OCI-LY1 (cell line): ENCODE measurements at regions not wholly inside any gene's neighbourhood (a gene's known extent, or its start where the extent isn't known, plus 50 kb on each side); places are given as distances from the start of the nearest gene placed in this dataset.

Source experiments
- H2AFZ ChIP-seq: fragments of 200-600 bp; sonication (generic), shearing (Covaris generic); 2 replicates; pipeline ENCODE4 v1.6.0; 2014; ENCODE audit warnings: antibody characterized with exemption, mild to moderate bottlenecking, low read length
- H3F3A ChIP-seq: fragments of 200-600 bp; sonication (generic), shearing (Covaris generic); 2 replicates; pipeline ENCODE4 v1.6.0; 2014; ENCODE audit warnings: mild to moderate bottlenecking, antibody characterized with exemption, low read length, moderate library complexity; ENCODE audit not compliant: insufficient read depth
- H3K27ac ChIP-seq: fragments of 200-600 bp; sonication (generic); 2 replicates; pipeline ENCODE4 v1.5.1; 2014; ENCODE audit warnings: low read length, mixed run types, mild to moderate bottlenecking, low read depth; ENCODE audit not compliant: poor library complexity, severe bottlenecking
- H3K27me3 ChIP-seq: fragments of 200-600 bp; sonication (generic); 2 replicates; pipeline ENCODE4 v1.6.0; 2014; ENCODE audit warnings: antibody characterized with exemption, mild to moderate bottlenecking, low read length, moderate library complexity; ENCODE audit not compliant: insufficient read depth
- H3K36me3 ChIP-seq: fragments of 200-600 bp; sonication (generic); 2 replicates; pipeline ENCODE4 v1.6.1; 2014; ENCODE audit warnings: mild to moderate bottlenecking, antibody characterized with exemption, low read length, moderate library complexity, mixed read lengths; ENCODE audit not compliant: insufficient read depth
- H3K4me1 ChIP-seq: fragments of 200-600 bp; sonication (generic); 2 replicates; pipeline ENCODE4 v1.5.1; 2014; ENCODE audit warnings: mild to moderate bottlenecking, low read length, moderate library complexity; ENCODE audit not compliant: insufficient read depth, severe bottlenecking
- H3K4me2 ChIP-seq: fragments of 200-600 bp; sonication (generic), shearing (Covaris generic); 2 replicates; pipeline ENCODE4 v1.6.1; 2014; ENCODE audit warnings: low read length
- H3K4me3 ChIP-seq: fragments of 200-600 bp; sonication (generic); 2 replicates; pipeline ENCODE4 v1.5.1; 2014; ENCODE audit warnings: low read length, low read depth, mild to moderate bottlenecking, mixed read lengths; ENCODE audit not compliant: poor library complexity, severe bottlenecking
- H3K79me2 ChIP-seq: fragments of 200-600 bp; shearing (Covaris generic); 2 replicates; pipeline ENCODE4 v1.6.1; 2016; ENCODE audit warnings: mixed run types, low read length, mixed read lengths; ENCODE audit not compliant: insufficient read depth
- H3K9ac ChIP-seq: fragments of 200-600 bp; sonication (generic), shearing (Covaris generic); 2 replicates; pipeline ENCODE4 v1.6.1; 2014; ENCODE audit warnings: mild to moderate bottlenecking, low read length, mixed read lengths
- H3K9me2 ChIP-seq: fragments of 200-600 bp; sonication (generic), shearing (Covaris generic); 2 replicates; pipeline ENCODE4 v1.6.1; 2014; ENCODE audit warnings: low read depth, mild to moderate bottlenecking, low read length, mixed read lengths
- H3K9me3 ChIP-seq: fragments of 200-600 bp; shearing (Covaris generic); 2 replicates; pipeline ENCODE4 v1.6.1; 2014; ENCODE audit warnings: low read length, mixed read lengths
- H4K20me1 ChIP-seq: fragments of 200-600 bp; sonication (generic), shearing (Covaris generic); 2 replicates; pipeline ENCODE4 v1.6.0; 2016; ENCODE audit warnings: mild to moderate bottlenecking, low read length; ENCODE audit not compliant: insufficient read depth
- EZH2 ChIP-seq: fragments of 200-600 bp; sonication (generic), shearing (Covaris generic); IDR thresholded peaks from 2 replicates; pipeline ENCODE4 v1.8.0; 2017; ENCODE audit warnings: borderline replicate concordance, mixed run types, mild to moderate bottlenecking, antibody characterized with exemption, low read length, moderate library complexity, mixed read lengths
- TF ChIP-seq, protein P1 (sequence below): fragments of 200-600 bp; sonication (generic), shearing (Covaris generic); IDR thresholded peaks from 2 replicates; pipeline ENCODE4 v1.5.1; 2017; ENCODE audit warnings: mild to moderate bottlenecking, antibody characterized with exemption, low read length, moderate library complexity, mixed read lengths

DNA sequence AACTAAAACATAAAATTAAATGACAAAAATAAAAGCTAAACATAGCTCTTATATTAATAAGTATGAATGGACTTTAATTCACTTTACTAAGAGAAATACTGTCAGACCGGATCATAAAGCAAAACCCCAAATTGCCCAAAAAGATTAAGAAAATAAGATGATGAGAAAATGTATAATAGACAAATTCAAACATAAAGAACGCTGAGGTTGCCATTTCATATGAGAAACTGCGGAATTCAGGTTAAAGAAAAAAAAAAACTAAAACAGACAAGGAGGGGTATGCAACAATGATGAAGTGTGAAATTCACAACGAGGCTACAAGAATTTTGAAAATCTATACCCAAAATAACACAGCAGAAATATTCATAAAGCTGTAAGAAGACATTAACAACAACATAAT, 133.6 kb upstream of the JUN start:
- Histone ChIP-seq H3K79me2 (no peaks in the 10 kb centered on the region), H3K27me3 (no peaks in the 10 kb centered on the region), H3K4me2 (no peak overlapping the region), H3K9ac (no peak overlapping the region), H3K9me3 (no peaks in the 10 kb centered on the region), H4K20me1 (no peaks in the 10 kb centered on the region), H2AFZ (no peak overlapping the region), H3F3A (no peaks in the 10 kb centered on the region), H3K4me1 (no peaks in the 10 kb centered on the region), H3K4me3 (no peak overlapping the region), H3K27ac (no peak overlapping the region), H3K9me2 (no peaks in the 10 kb centered on the region), H3K36me3 (no peaks in the 10 kb centered on the region)
- TF ChIP-seq, protein P1, sequence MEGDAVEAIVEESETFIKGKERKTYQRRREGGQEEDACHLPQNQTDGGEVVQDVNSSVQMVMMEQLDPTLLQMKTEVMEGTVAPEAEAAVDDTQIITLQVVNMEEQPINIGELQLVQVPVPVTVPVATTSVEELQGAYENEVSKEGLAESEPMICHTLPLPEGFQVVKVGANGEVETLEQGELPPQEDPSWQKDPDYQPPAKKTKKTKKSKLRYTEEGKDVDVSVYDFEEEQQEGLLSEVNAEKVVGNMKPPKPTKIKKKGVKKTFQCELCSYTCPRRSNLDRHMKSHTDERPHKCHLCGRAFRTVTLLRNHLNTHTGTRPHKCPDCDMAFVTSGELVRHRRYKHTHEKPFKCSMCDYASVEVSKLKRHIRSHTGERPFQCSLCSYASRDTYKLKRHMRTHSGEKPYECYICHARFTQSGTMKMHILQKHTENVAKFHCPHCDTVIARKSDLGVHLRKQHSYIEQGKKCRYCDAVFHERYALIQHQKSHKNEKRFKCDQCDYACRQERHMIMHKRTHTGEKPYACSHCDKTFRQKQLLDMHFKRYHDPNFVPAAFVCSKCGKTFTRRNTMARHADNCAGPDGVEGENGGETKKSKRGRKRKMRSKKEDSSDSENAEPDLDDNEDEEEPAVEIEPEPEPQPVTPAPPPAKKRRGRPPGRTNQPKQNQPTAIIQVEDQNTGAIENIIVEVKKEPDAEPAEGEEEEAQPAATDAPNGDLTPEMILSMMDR = no peak
- TF ChIP-seq EZH2 = no peak

DNA sequence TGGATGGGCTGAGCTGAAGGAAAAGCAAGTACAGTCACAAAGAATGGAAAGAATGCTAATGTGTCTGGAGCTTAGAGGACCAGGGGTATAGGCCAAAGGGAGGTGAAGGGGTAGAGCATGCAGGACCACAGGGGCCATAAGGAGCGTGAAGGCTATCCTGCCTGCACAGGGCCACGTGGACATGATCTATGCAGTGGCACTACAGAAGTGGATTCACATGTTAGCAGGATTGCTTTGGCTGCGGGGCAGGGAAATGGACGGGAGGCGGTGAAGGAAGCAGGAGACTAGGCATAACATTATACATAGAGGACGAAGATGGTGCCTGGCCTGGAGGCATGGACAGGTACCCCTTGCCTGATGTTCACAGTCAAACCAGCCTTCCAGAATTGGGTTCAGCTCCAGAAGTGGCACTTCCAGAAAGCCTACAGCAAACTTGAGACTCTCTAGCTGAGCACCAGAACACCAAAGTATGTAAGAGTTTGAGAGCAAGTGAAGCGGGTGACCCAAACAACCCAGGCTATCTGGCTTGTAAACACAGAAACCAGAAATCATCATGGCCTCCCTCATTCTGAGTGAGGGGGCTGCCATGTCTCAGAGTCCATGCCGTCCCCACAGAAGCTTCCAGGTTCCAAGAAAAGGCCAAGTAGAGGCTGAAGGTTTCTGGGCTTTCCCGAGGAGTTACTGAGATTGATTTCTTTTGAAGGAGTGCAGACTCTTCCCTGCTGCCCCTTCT, 135.5 kb upstream of the JUN start:
- Histone ChIP-seq H3K27ac (no peak overlapping the region), H3K9ac (no peak overlapping the region), H3F3A (no peaks in the 10 kb centered on the region), H3K9me3 (no peaks in the 10 kb centered on the region), H3K4me1 (no peaks in the 10 kb centered on the region), H3K27me3 (no peaks in the 10 kb centered on the region), H4K20me1 (no peaks in the 10 kb centered on the region), H2AFZ (no peak overlapping the region), H3K9me2 (no peaks in the 10 kb centered on the region), H3K79me2 (no peaks in the 10 kb centered on the region), H3K36me3 (no peaks in the 10 kb centered on the region), H3K4me2 (no peak overlapping the region), H3K4me3 (no peak overlapping the region)
- TF ChIP-seq, protein P1 = no peak
- TF ChIP-seq EZH2 = no peak

DNA sequence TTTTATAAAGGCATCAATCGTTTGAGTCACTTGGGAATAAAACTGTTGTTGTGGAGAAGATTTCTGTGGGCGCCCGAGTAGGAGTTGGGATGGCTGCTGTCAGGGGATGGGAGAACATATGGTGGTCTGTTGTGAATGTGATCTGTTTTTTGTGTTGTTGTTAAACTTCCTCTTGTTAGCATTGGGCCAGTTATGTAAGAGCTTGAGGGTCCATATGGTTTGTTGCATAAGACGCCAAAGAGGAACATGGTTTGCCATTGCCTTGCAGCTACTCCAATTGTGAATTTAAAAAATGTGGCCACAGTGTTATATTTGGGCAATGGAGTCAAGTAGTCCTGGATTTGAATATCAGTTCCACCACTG, 136.1 kb upstream of the JUN start:
- Histone ChIP-seq H3K27ac (no peak overlapping the region), H3F3A (no peaks in the 10 kb centered on the region), H3K36me3 (no peaks in the 10 kb centered on the region)

More for the DNA sequence above, 136.1 kb upstream of the JUN start:
- no peaks in the 10 kb centered on the region for H3K27me3 ChIP-seq
- TF ChIP-seq EZH2 = no peak
- TF ChIP-seq, protein P1 = no peak
- H3K4me2 ChIP-seq = no peak overlapping the region
- H4K20me1 ChIP-seq = no peaks in the 10 kb centered on the region
- no peak overlapping the region for H3K9ac ChIP-seq
- H3K4me3 ChIP-seq = no peak overlapping the region
- no peaks in the 10 kb centered on the region for H3K9me3 ChIP-seq
- H3K4me1 ChIP-seq = no peaks in the 10 kb centered on the region
- H2AFZ ChIP-seq = no peak overlapping the region
- no peaks in the 10 kb centered on the region for H3K79me2 ChIP-seq
- no peaks in the 10 kb centered on the region for H3K9me2 ChIP-seq
